ENCODE measurements at regions not wholly inside any gene's neighbourhood (a gene's known extent, or its start where the extent isn't known, plus 50 kb on each side); places are given as distances from the start of the nearest gene placed in this dataset.

- Histone ChIP-seq H3K9me3 (ENCODE audit: control insufficient read depth, low read length) (no peaks in the 10 kb centered on the region), H3K4me3 (ENCODE audit: extremely low read depth, insufficient read depth, low read length, poor library complexity, severe bottlenecking) (no peak overlapping the region), H3K27ac (ENCODE audit: low read depth, low read length, severe bottlenecking) (no peak overlapping the region), H3K36me3 (ENCODE audit: control insufficient read depth, insufficient read depth, low read length) (no peaks in the 10 kb centered on the region), H3K4me1 (ENCODE audit: control insufficient read depth, insufficient read depth, low read length, poor library complexity, severe bottlenecking) (no peaks in the 10 kb centered on the region)
- WGBS, 2 experiments (ENCODE audit: insufficient coverage in 2 of 2): 89% methylated on average over 1 of the region's 1 CpG; no CpG with 5 or more reads in 1 of the 2 experiments
Observed at GRCh38 chr4:57865264-57865663, 755.1 kb upstream of the IGFBP7 start.

GRCh38 chr4:57854748-57855147, 744.6 kb upstream of the IGFBP7 start:
- H3K4me3 ChIP-seq (ENCODE audit: extremely low read depth, insufficient read depth, low read length, poor library complexity, severe bottlenecking): no peak overlapping the region
- peaks cover 3% of the 10 kb centered on the region for H3K4me1 ChIP-seq (ENCODE audit: control insufficient read depth, insufficient read depth, low read length, poor library complexity, severe bottlenecking)
- 83 to 100% methylated on average over 1 to 2 of the region's 3 CpGs for WGBS, 2 experiments (ENCODE audit: insufficient coverage in 2 of 2)

GRCh38 chr4:57850141-57850540, 740.0 kb upstream of the IGFBP7 start:
- peaks cover 12% of the 10 kb centered on the region for H3K4me1 ChIP-seq (ENCODE audit: control insufficient read depth, insufficient read depth, low read length, poor library complexity, severe bottlenecking)
- H3K9me3 ChIP-seq (ENCODE audit: control insufficient read depth, low read length): no peaks in the 10 kb centered on the region
- no peak overlapping the region for H3K27ac ChIP-seq (ENCODE audit: low read depth, low read length, severe bottlenecking)
- H3K36me3 ChIP-seq (ENCODE audit: control insufficient read depth, insufficient read depth, low read length): no peaks in the 10 kb centered on the region
- H3K4me3 ChIP-seq (ENCODE audit: extremely low read depth, insufficient read depth, low read length, poor library complexity, severe bottlenecking): no peak overlapping the region

More at GRCh38 chr4:57854748-57855147, 744.6 kb upstream of the IGFBP7 start:
- Histone ChIP-seq H3K9me3 (ENCODE audit: control insufficient read depth, low read length) (no peaks in the 10 kb centered on the region), H3K36me3 (ENCODE audit: control insufficient read depth, insufficient read depth, low read length) (no peaks in the 10 kb centered on the region), H3K27ac (ENCODE audit: low read depth, low read length, severe bottlenecking) (peak overlapping the region; percentile 29)

- no CpG with 5 or more reads among the region's 2 CpGs for WGBS, 2 experiments (ENCODE audit: insufficient coverage in 2 of 2)
- Histone ChIP-seq H3K36me3 (ENCODE audit: control insufficient read depth, insufficient read depth, low read length) (no peaks in the 10 kb centered on the region), H3K4me3 (ENCODE audit: extremely low read depth, insufficient read depth, low read length, poor library complexity, severe bottlenecking) (no peak overlapping the region), H3K27ac (ENCODE audit: low read depth, low read length, severe bottlenecking) (no peak overlapping the region), H3K9me3 (ENCODE audit: control insufficient read depth, low read length) (no peaks in the 10 kb centered on the region), H3K4me1 (ENCODE audit: control insufficient read depth, insufficient read depth, low read length, poor library complexity, severe bottlenecking) (peaks cover 6% of the 10 kb centered on the region)
Observed at GRCh38 chr4:57832083-57832482, 721.9 kb upstream of the IGFBP7 start.

GRCh38 chr4:57789666-57790065, 679.5 kb upstream of the IGFBP7 start:
- Histone ChIP-seq H3K36me3 (ENCODE audit: control insufficient read depth, insufficient read depth, low read length) (no peaks in the 10 kb centered on the region), H3K27ac (ENCODE audit: low read depth, low read length, severe bottlenecking) (no peak overlapping the region), H3K9me3 (ENCODE audit: control insufficient read depth, low read length) (no peaks in the 10 kb centered on the region), H3K4me3 (ENCODE audit: extremely low read depth, insufficient read depth, low read length, poor library complexity, severe bottlenecking) (no peak overlapping the region), H3K4me1 (ENCODE audit: control insufficient read depth, insufficient read depth, low read length, poor library complexity, severe bottlenecking) (no peaks in the 10 kb centered on the region)
- 50% methylated on average over 2 of the region's 2 CpGs; no CpG with 5 or more reads in 1 of the 2 experiments for WGBS, 2 experiments (ENCODE audit: insufficient coverage in 2 of 2)

GRCh38 chr4:57777876-57778275, 667.7 kb upstream of the IGFBP7 start:
- WGBS, 2 experiments (ENCODE audit: insufficient coverage in 2 of 2): 60% methylated on average over 1 of the region's 2 CpGs; no CpG with 5 or more reads in 1 of the 2 experiments
- H3K27ac ChIP-seq (ENCODE audit: low read depth, low read length, severe bottlenecking): no peak overlapping the region

GRCh38 chr4:57774681-57775080, 664.5 kb upstream of the IGFBP7 start:
- Histone ChIP-seq H3K9me3 (ENCODE audit: control insufficient read depth, low read length) (no peaks in the 10 kb centered on the region), H3K4me1 (ENCODE audit: control insufficient read depth, insufficient read depth, low read length, poor library complexity, severe bottlenecking) (no peaks in the 10 kb centered on the region), H3K27ac (ENCODE audit: low read depth, low read length, severe bottlenecking) (no peak overlapping the region), H3K4me3 (ENCODE audit: extremely low read depth, insufficient read depth, low read length, poor library complexity, severe bottlenecking) (no peak overlapping the region), H3K36me3 (ENCODE audit: control insufficient read depth, insufficient read depth, low read length) (no peaks in the 10 kb centered on the region)
- WGBS, 2 experiments (ENCODE audit: insufficient coverage in 2 of 2): 83% methylated on average over 1 of the region's 3 CpGs; no CpG with 5 or more reads in 1 of the 2 experiments

More at GRCh38 chr4:57777876-57778275, 667.7 kb upstream of the IGFBP7 start:
- no peaks in the 10 kb centered on the region for H3K36me3 ChIP-seq (ENCODE audit: control insufficient read depth, insufficient read depth, low read length)
- no peak overlapping the region for H3K4me3 ChIP-seq (ENCODE audit: extremely low read depth, insufficient read depth, low read length, poor library complexity, severe bottlenecking)
- H3K9me3 ChIP-seq (ENCODE audit: control insufficient read depth, low read length): no peaks in the 10 kb centered on the region
- no peaks in the 10 kb centered on the region for H3K4me1 ChIP-seq (ENCODE audit: control insufficient read depth, insufficient read depth, low read length, poor library complexity, severe bottlenecking)

- H3K4me1 ChIP-seq (ENCODE audit: control insufficient read depth, insufficient read depth, low read length, poor library complexity, severe bottlenecking): no peaks in the 10 kb centered on the region
- H3K4me3 ChIP-seq (ENCODE audit: extremely low read depth, insufficient read depth, low read length, poor library complexity, severe bottlenecking): no peak overlapping the region
- no peaks in the 10 kb centered on the region for H3K9me3 ChIP-seq (ENCODE audit: control insufficient read depth, low read length)
- H3K27ac ChIP-seq (ENCODE audit: low read depth, low read length, severe bottlenecking): no peak overlapping the region
- no peaks in the 10 kb centered on the region for H3K36me3 ChIP-seq (ENCODE audit: control insufficient read depth, insufficient read depth, low read length)
Observed at GRCh38 chr4:57774171-57774570, 664.0 kb upstream of the IGFBP7 start.

- Histone ChIP-seq H3K4me1 (ENCODE audit: control insufficient read depth, insufficient read depth, low read length, poor library complexity, severe bottlenecking) (no peaks in the 10 kb centered on the region), H3K9me3 (ENCODE audit: control insufficient read depth, low read length) (no peaks in the 10 kb centered on the region), H3K36me3 (ENCODE audit: control insufficient read depth, insufficient read depth, low read length) (no peaks in the 10 kb centered on the region), H3K4me3 (ENCODE audit: extremely low read depth, insufficient read depth, low read length, poor library complexity, severe bottlenecking) (no peak overlapping the region), H3K27ac (ENCODE audit: low read depth, low read length, severe bottlenecking) (no peak overlapping the region)
- WGBS, 2 experiments (ENCODE audit: insufficient coverage in 2 of 2): 60 to 75% methylated on average over 1 of the region's 1 CpG
Observed at GRCh38 chr4:57766341-57766740, 656.2 kb upstream of the IGFBP7 start.

- H3K4me1 ChIP-seq (ENCODE audit: control insufficient read depth, insufficient read depth, low read length, poor library complexity, severe bottlenecking): no peaks in the 10 kb centered on the region
- H3K27ac ChIP-seq (ENCODE audit: low read depth, low read length, severe bottlenecking): no peak overlapping the region
- H3K4me3 ChIP-seq (ENCODE audit: extremely low read depth, insufficient read depth, low read length, poor library complexity, severe bottlenecking): no peak overlapping the region
- H3K36me3 ChIP-seq (ENCODE audit: control insufficient read depth, insufficient read depth, low read length): no peaks in the 10 kb centered on the region
- no peaks in the 10 kb centered on the region for H3K9me3 ChIP-seq (ENCODE audit: control insufficient read depth, low read length)
- 100% methylated on average over 4 of the region's 5 CpGs; no CpG with 5 or more reads in 1 of the 2 experiments for WGBS, 2 experiments (ENCODE audit: insufficient coverage in 2 of 2)
Observed at GRCh38 chr4:57764856-57765255, 654.7 kb upstream of the IGFBP7 start.

- Histone ChIP-seq H3K36me3 (ENCODE audit: control insufficient read depth, insufficient read depth, low read length) (no peaks in the 10 kb centered on the region), H3K4me1 (ENCODE audit: control insufficient read depth, insufficient read depth, low read length, poor library complexity, severe bottlenecking) (no peaks in the 10 kb centered on the region), H3K27ac (ENCODE audit: low read depth, low read length, severe bottlenecking) (no peak overlapping the region), H3K9me3 (ENCODE audit: control insufficient read depth, low read length) (no peaks in the 10 kb centered on the region), H3K4me3 (ENCODE audit: extremely low read depth, insufficient read depth, low read length, poor library complexity, severe bottlenecking) (no peak overlapping the region)
- WGBS, 2 experiments (ENCODE audit: insufficient coverage in 2 of 2): 96 to 100% methylated on average over 1 to 2 of the region's 2 CpGs
Observed at GRCh38 chr4:57763070-57763469, 652.9 kb upstream of the IGFBP7 start.
